ENCODE measurements at regions not wholly inside any gene's neighbourhood (a gene's known extent, or its start where the extent isn't known, plus 50 kb on each side); places are given as distances from the start of the nearest gene placed in this dataset.

- DNase-seq, result no peak
These were observed 91.8 kb upstream of the KLF7 start for GRCh38 chr2:207257251-207258250.

- no peak for DNase-seq
These were observed 92.7 kb upstream of the KLF7 start for GRCh38 chr2:207258263-207258991.

- no peak for DNase-seq
These were observed 94.3 kb upstream of the KLF7 start for GRCh38 chr2:207260021-207260420.

- no peak for DNase-seq
These were observed 95.2 kb upstream of the KLF7 start for GRCh38 chr2:207260947-207261346.

GRCh38 chr2:207264310-207264709, 98.6 kb upstream of the KLF7 start:
- DNase-seq, result no peak

- DNase-seq, result no peak
These were observed 99.6 kb upstream of the KLF7 start for GRCh38 chr2:207265332-207265731.

- no peak for DNase-seq
These were observed 100.1 kb upstream of the KLF7 start for GRCh38 chr2:207265869-207266268.

- no peak for DNase-seq
These were observed 100.9 kb upstream of the KLF7 start for GRCh38 chr2:207266648-207267047.

GRCh38 chr2:207269038-207269437, 103.3 kb upstream of the KLF7 start:
- no peak for DNase-seq

- DNase-seq, result no peak
These were observed 108.9 kb upstream of the KLF7 start for GRCh38 chr2:207274530-207275189.

GRCh38 chr2:207275779-207276178, 110.0 kb upstream of the KLF7 start:
- no peak for DNase-seq

GRCh38 chr2:207276248-207276647, 110.5 kb upstream of the KLF7 start:
- DNase-seq, result no peak

- DNase-seq, result no peak
These were observed 111.1 kb upstream of the KLF7 start for GRCh38 chr2:207276858-207277257.

- DNase-seq, result no peak
These were observed 113.8 kb upstream of the KLF7 start for GRCh38 chr2:207279520-207279919.

GRCh38 chr2:207281436-207281835, 115.7 kb upstream of the KLF7 start:
- DNase-seq, result no peak

- DNase-seq, result no peak
These were observed 117.2 kb upstream of the KLF7 start for GRCh38 chr2:207282916-207283315.

GRCh38 chr2:207283356-207283755, 117.6 kb upstream of the KLF7 start:
- DNase-seq, result no peak

GRCh38 chr2:207284556-207285472, 119.1 kb upstream of the KLF7 start:
- no peak for DNase-seq

- no peak for DNase-seq
These were observed 119.7 kb upstream of the KLF7 start for GRCh38 chr2:207285473-207285815.

GRCh38 chr2:207286106-207286505, 120.4 kb upstream of the KLF7 start:
- DNase-seq, result no peak

- no peak for DNase-seq
These were observed 122.9 kb upstream of the KLF7 start for GRCh38 chr2:207288628-207289027.

- DNase-seq, result no peak
These were observed 123.7 kb upstream of the KLF7 start for GRCh38 chr2:207289295-207290018.

Data from activated CD8-positive, alpha-beta memory T cell treated with anti-CD3 and anti-CD28 coated beads, Interleukin-2, amount 50 U/mL, for 4 hours (primary cell).